Lung microvascular endothelial cell (primary cell): ENCODE measurements at regions not wholly inside any gene's neighbourhood (a gene's known extent, or its start where the extent isn't known, plus 50 kb on each side); places are given as distances from the start of the nearest gene placed in this dataset.
"Not testable (repeated sequence)": the region's sequence is repeated elsewhere in the genome, so short reads cannot be mapped to it uniquely, and the experiment has no call there.

Experiments used
- DNase-seq, 2 donors: peaks; one replicate each; pipeline versions ENCODE4 v3.0.0 to v3.0.0-alpha.2; 2010; ENCODE audit warnings: low read depth in 2 of 2

GRCh38 chr9:13446286-13446937, 166.9 kb upstream of the MPDZ start:
- DNase-seq, result peak; percentile 8 to 91

DNA sequence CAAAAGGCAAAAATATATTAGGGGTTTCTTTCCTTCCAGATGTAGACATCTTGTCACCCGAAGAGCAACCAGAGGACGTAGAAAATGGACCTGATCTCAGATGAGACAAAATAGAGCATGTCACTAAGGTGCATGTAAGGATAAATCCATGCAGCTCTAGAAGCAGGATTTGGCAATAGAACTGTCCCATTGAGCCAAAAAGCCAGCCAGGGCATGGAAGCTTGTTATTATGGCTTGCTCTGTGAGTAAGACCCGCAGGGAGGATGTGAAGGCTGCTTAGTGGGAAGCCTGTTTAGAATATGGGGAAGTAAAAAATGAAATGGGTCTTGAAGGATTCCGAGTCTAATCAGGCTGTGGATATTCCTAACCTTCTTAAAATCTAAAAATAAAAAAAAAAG, 165.6 kb upstream of the MPDZ start:
- DNase-seq, result peak in 1 of 2 donors; percentile 77

GRCh38 chr9:13444245-13445102, 165.0 kb upstream of the MPDZ start:
- no peak for DNase-seq

- peak in 1 of 2 donors; percentile 81 for DNase-seq
Measured at GRCh38 chr9:13443346-13444244, 164.1 kb upstream of the MPDZ start.

- DNase-seq, result no peak
Measured at GRCh38 chr9:13439685-13440476, 160.4 kb upstream of the MPDZ start.

- DNase-seq, result no peak
Measured at GRCh38 chr9:13437866-13438265, 158.4 kb upstream of the MPDZ start.

DNA sequence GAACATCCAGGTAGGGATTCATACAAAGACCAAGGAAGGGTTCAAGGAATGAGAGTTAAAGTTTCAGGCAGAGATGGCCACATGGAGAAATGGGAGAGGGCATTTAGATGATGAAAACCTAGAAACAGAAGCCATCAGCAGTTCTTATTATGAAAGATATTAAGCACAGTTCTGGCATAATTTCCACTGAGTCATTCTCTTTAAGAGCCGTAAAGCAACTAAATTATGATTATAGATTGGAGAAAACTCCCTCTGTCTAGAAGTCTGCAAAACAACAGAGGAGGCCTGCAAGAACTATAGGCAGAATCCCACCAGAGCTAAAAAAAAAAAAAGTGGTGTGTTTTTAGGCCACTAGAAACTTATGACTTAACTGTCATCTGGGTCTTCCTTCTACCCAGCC, 157.1 kb upstream of the MPDZ start:
- DNase-seq, result no peak

- DNase-seq, result not testable (repeated sequence)
Measured at GRCh38 chr9:13433453-13433852, 154.0 kb upstream of the MPDZ start.

DNA sequence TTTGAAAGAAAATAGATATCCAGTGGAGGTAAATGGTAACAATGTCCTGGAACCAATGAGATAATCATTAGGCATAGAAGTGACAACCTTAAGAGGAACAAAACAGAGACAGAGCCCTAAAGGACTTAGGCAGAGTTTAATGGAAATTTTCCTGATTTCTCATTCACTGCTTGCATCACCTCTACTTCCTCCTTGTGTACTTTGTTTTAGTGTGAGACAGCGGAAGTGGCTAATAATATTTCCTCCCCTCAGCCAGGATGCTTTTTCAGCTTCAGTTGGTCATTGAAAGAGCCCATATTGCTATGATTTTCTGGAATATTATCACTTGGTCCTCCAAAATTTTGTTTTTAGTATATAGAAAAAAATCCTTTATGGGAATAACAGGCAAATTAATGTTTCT, 153.4 kb upstream of the MPDZ start:
- DNase-seq, result peak; percentile 83 to 86

- no peak for DNase-seq
Measured at GRCh38 chr9:13431692-13432091, 152.2 kb upstream of the MPDZ start.

DNA sequence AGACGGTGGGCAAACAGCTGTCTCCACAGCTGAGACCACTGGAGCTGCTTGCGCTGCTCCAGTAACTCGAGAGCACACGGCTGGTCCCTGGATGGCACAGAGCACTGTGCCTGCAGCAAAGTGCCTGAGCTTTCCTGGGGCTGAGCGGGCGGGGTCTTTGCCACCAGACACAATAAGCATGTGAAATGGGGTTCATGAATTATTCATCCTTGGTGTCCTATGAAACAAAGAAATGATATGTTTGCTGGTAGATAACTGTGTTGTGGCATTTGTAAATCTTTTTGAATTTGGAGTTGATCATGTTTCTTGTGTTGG, 151.7 kb upstream of the MPDZ start:
- peak in 1 of 2 donors; percentile 42 for DNase-seq

- DNase-seq, result peak in 1 of 2 donors; percentile 43
Measured at GRCh38 chr9:13430368-13431221, 151.1 kb upstream of the MPDZ start.

DNA sequence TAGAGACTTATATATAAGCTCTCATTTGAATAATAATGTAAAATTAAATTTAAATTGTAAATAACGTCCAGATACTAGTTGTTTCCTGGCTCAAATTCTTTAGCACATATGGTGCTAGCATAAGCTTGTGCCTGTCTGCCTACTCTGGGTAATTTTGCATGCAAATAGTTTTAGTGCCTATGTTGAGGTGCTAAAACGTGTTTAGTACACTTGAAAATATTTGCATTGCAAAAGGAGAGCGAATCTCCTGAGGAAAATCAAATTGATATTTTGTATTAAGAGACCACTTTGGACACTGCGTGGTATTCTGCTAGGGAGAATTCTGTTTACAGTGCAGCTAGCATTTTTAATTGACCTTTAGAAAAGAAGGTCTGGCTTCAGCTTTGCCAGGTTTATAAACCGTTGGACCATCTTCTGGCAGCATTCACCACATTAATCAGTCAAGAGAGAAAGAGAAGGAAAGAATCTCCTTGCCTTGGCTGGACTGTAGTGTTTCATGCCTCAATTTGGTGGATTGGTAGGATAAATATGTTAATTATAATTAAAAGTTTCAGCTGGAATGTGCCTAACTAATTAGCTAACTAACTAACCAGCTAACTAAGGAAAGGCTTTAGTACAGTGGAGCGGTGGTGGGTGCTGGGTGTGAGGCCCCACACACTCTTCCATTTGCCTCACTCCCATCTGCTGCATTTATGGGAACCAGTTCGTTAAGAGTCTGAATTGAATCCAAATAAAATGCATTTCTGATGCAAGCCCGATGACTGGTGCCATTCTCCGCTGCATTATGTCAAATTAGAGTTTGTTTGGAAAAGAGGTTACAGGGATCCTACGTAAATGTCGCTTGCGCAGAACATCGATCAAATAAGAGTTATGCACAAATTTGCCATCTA, 150.1 kb upstream of the MPDZ start:
- DNase-seq, result no peak

DNA sequence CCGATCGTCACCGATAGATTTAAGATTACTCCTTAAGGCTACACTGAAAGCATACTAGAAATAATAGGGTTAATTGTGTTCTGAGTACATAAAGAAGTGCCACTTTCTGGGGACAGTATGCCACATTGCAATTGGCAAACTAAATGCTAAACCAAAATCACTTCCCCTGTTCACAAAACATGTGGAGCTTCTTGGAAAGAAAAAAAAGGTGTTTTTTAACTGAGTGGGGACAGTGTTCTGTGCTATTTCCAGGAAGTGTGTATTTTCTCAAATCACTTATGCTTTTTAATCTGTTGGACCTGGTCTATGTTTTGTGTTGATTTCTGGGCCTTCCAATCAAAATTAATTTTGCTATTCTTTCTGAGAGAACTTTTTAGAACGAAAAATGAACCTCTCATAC, 149.3 kb upstream of the MPDZ start:
- peak in 1 of 2 donors; percentile 43 for DNase-seq

DNA sequence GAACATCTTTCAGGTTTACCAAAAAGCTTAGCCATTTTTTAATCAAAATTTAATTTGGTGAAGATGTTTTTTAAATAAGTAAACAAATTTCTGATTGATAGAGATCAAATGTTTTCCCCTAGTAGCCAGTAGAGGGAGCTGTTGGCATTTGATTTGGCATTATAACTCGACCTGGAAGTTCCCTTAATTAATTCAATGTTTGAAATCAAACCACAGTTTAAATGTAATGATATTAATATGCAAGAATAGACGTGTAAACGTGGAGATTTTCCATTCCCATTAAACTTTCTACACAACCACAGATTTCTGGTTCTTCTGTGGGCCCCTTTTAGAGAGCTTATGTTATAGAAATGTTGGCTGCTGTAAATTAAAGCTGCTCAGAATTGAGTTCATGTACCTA, 148.1 kb upstream of the MPDZ start:
- DNase-seq, result peak; percentile 79 to 87

- DNase-seq, result no peak
Measured at GRCh38 chr9:13426606-13427005, 147.1 kb upstream of the MPDZ start.

GRCh38 chr9:13424872-13425271, 145.4 kb upstream of the MPDZ start:
- DNase-seq, result no peak

- DNase-seq, result no peak
Measured at GRCh38 chr9:13424204-13424603, 144.7 kb upstream of the MPDZ start.

DNA sequence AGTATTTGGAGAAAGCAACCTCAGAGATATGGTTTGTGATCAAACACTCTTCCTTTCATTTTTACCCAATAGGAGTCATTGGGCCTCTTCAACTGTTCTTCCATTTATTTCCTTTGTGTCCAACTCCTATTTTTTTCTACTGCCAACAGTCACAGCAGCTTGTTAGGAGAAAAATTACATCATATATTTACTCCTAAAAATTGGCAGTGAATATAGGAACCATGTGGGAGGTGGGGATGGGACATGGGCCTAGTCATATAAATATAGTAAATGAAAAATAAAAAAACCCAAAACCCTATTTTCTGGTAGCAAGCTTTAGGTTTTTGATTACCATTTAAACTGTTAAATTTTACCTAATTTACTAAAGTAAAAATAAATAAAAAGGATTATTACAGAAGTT, 134.9 kb upstream of the MPDZ start:
- DNase-seq, result peak in 1 of 2 donors; percentile 33
